GM12891 (cell line): ENCODE measurements at regions not wholly inside any gene's neighbourhood (a gene's known extent, or its start where the extent isn't known, plus 50 kb on each side); places are given as distances from the start of the nearest gene placed in this dataset.

ENCODE experiments used
- POLR2A ChIP-seq: IDR thresholded peaks from 2 replicates; pipeline ENCODE4 v1.6.1; 2011; ENCODE audit warnings: low read depth, low read length, control low read depth
- POLR2AphosphoS5 ChIP-seq: IDR thresholded peaks from 2 replicates; pipeline ENCODE4 v1.6.1; 2011; ENCODE audit warnings: low read depth, low read length, control low read depth
- SPI1 ChIP-seq: IDR thresholded peaks from 2 replicates; pipeline ENCODE4 v1.6.1; 2011; ENCODE audit warnings: low read depth, low read length, control low read depth
- TAF1 ChIP-seq: IDR thresholded peaks from 2 replicates; pipeline ENCODE4 v1.6.1; 2011; ENCODE audit warnings: low read depth, low read length, control low read depth

- TF ChIP-seq TAF1, result no peak
- no peak for TF ChIP-seq SPI1
- TF ChIP-seq POLR2A, result no peak
- no peak for TF ChIP-seq POLR2AphosphoS5
Observed at GRCh38 chr6:134560019-134560418, 242.1 kb upstream of the SGK1 start.
